ENCODE measurements at regions not wholly inside any gene's neighbourhood (a gene's known extent, or its start where the extent isn't known, plus 50 kb on each side); places are given as distances from the start of the nearest gene placed in this dataset.

GRCh38 chr13:85321734-85322133 lies 477.5 kb downstream of the SLITRK6 start:
- Histone ChIP-seq H2AFZ (ENCODE audit: low read depth, low read length) (no peak overlapping the region), H3K36me3 (replicated peaks; ENCODE audit: low read depth, low read length) (no peaks in the 10 kb centered on the region), H3K9me3 (ENCODE audit: insufficient read depth, low read length) (no peaks in the 10 kb centered on the region), H3K79me2 (ENCODE audit: low read length) (no peaks in the 10 kb centered on the region), H3K4me3 (ENCODE audit: low read length) (no peak overlapping the region), H4K20me1 (ENCODE audit: insufficient read depth, low read length) (no peaks in the 10 kb centered on the region), H3K27ac (ENCODE audit: low read length) (no peak overlapping the region), H3K4me2 (ENCODE audit: low read length) (no peak overlapping the region), H3K9ac (ENCODE audit: low read length) (no peak overlapping the region), H3K27me3 (ENCODE audit: low read depth, low read length) (no peaks in the 10 kb centered on the region), H3K4me1 (ENCODE audit: low read length) (peaks cover 7% of the 10 kb centered on the region; the same call in 1 of the 2 replicates)
- TF ChIP-seq EZH2phosphoT487 (IDR thresholded peaks at IDR 0.05; ENCODE audit: low read depth), result no peak
- TF ChIP-seq, protein P1, sequence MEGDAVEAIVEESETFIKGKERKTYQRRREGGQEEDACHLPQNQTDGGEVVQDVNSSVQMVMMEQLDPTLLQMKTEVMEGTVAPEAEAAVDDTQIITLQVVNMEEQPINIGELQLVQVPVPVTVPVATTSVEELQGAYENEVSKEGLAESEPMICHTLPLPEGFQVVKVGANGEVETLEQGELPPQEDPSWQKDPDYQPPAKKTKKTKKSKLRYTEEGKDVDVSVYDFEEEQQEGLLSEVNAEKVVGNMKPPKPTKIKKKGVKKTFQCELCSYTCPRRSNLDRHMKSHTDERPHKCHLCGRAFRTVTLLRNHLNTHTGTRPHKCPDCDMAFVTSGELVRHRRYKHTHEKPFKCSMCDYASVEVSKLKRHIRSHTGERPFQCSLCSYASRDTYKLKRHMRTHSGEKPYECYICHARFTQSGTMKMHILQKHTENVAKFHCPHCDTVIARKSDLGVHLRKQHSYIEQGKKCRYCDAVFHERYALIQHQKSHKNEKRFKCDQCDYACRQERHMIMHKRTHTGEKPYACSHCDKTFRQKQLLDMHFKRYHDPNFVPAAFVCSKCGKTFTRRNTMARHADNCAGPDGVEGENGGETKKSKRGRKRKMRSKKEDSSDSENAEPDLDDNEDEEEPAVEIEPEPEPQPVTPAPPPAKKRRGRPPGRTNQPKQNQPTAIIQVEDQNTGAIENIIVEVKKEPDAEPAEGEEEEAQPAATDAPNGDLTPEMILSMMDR (IDR thresholded peaks at IDR 0.05; ENCODE audit: low read depth, low read length), result no peak

DNA sequence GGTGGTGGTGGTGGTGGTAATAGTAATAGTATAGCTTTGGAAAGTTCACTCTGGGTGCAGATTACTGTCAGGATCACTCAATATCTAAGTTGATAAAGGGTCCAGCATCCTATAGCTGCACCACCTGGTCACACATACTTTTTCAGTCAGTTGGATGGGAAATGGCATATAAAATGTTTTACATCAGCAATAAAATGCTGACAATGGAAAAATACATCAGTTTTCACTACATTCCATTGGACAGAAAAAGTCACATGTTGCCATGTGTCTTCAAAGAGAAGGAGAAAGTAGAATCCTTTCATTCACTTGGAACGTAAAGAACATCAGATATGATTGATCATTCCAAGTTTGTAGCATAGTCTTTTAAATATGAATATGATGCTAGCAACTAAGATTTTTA lies 481.4 kb downstream of the SLITRK6 start:
- Histone ChIP-seq H3K36me3 (replicated peaks; ENCODE audit: low read depth, low read length) (no peaks in the 10 kb centered on the region), H3K4me3 (ENCODE audit: low read length) (no peak overlapping the region), H3K4me1 (ENCODE audit: low read length) (no peaks in the 10 kb centered on the region), H3K27me3 (ENCODE audit: low read depth, low read length) (no peaks in the 10 kb centered on the region), H3K79me2 (ENCODE audit: low read length) (no peaks in the 10 kb centered on the region), H3K27ac (ENCODE audit: low read length) (no peak overlapping the region), H4K20me1 (ENCODE audit: insufficient read depth, low read length) (no peaks in the 10 kb centered on the region), H3K9ac (ENCODE audit: low read length) (no peak overlapping the region), H3K9me3 (ENCODE audit: insufficient read depth, low read length) (no peaks in the 10 kb centered on the region), H3K4me2 (ENCODE audit: low read length) (no peak overlapping the region), H2AFZ (ENCODE audit: low read depth, low read length) (no peak overlapping the region)
- TF ChIP-seq, protein P1 (IDR thresholded peaks at IDR 0.05; ENCODE audit: low read depth, low read length), result no peak
- TF ChIP-seq EZH2phosphoT487 (IDR thresholded peaks at IDR 0.05; ENCODE audit: low read depth), result no peak

DNA sequence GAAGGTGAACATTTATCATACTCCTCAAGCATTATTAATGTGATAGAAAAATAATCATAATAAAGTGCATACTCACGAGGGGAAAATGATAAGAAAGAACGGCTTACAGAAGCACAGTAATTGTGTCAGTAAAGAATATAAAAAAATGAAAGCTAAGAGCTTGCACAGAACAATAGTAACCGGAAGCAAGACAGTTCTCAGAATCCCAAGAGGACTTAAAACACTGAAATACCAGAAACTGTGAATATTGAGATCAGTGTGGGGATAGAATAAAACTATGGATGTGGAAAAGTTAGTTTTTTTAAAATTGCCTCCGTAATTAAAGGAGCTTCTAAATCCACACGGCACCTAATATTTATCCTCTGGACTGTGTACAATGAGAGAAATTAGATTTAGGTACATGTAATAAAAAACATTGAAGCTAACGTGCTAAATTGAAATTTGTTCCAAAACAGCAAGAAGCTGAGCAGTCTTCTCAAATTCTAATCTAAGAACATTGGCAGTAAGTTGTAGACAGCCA lies 482.7 kb downstream of the SLITRK6 start:
- TF ChIP-seq, protein P1 (IDR thresholded peaks at IDR 0.05; ENCODE audit: low read depth, low read length), result no peak
- TF ChIP-seq EZH2phosphoT487 (IDR thresholded peaks at IDR 0.05; ENCODE audit: low read depth), result no peak
- Histone ChIP-seq H2AFZ (ENCODE audit: low read depth, low read length) (no peak overlapping the region), H3K27ac (ENCODE audit: low read length) (no peak overlapping the region), H4K20me1 (ENCODE audit: insufficient read depth, low read length) (no peaks in the 10 kb centered on the region), H3K9ac (ENCODE audit: low read length) (no peak overlapping the region), H3K9me3 (ENCODE audit: insufficient read depth, low read length) (no peaks in the 10 kb centered on the region), H3K4me2 (ENCODE audit: low read length) (no peak overlapping the region), H3K36me3 (replicated peaks; ENCODE audit: low read depth, low read length) (no peaks in the 10 kb centered on the region), H3K79me2 (ENCODE audit: low read length) (no peaks in the 10 kb centered on the region), H3K27me3 (ENCODE audit: low read depth, low read length) (no peaks in the 10 kb centered on the region), H3K4me1 (ENCODE audit: low read length) (no peaks in the 10 kb centered on the region), H3K4me3 (ENCODE audit: low read length) (no peak overlapping the region)

- H3K9ac ChIP-seq (ENCODE audit: low read length), result no peak overlapping the region
- H3K9me3 ChIP-seq (ENCODE audit: insufficient read depth, low read length), result no peaks in the 10 kb centered on the region
- H3K36me3 ChIP-seq (replicated peaks; ENCODE audit: low read depth, low read length), result no peaks in the 10 kb centered on the region
- H3K27me3 ChIP-seq (ENCODE audit: low read depth, low read length), result no peaks in the 10 kb centered on the region
- TF ChIP-seq, protein P1 (IDR thresholded peaks at IDR 0.05; ENCODE audit: low read depth, low read length), result no peak
- no peak for TF ChIP-seq EZH2phosphoT487 (IDR thresholded peaks at IDR 0.05; ENCODE audit: low read depth)
- no peak overlapping the region for H3K4me2 ChIP-seq (ENCODE audit: low read length)
- H3K4me3 ChIP-seq (ENCODE audit: low read length), result no peak overlapping the region
- H3K79me2 ChIP-seq (ENCODE audit: low read length), result no peaks in the 10 kb centered on the region
- H3K4me1 ChIP-seq (ENCODE audit: low read length), result no peaks in the 10 kb centered on the region
- H4K20me1 ChIP-seq (ENCODE audit: insufficient read depth, low read length), result no peaks in the 10 kb centered on the region
- H2AFZ ChIP-seq (ENCODE audit: low read depth, low read length), result 0 out of 2 replicates have a peak overlapping the region, but pooled peaks have one; percentile 12
- no peak overlapping the region for H3K27ac ChIP-seq (ENCODE audit: low read length)
These were observed 484.5 kb downstream of the SLITRK6 start for GRCh38 chr13:85314686-85315085.
